Testis (tissue), 2 donors: ENCODE measurements at regions not wholly inside any gene's neighbourhood (a gene's known extent, or its start where the extent isn't known, plus 50 kb on each side); places are given as distances from the start of the nearest gene placed in this dataset.
"Not testable (repeated sequence)": the region's sequence is repeated elsewhere in the genome, so short reads cannot be mapped to it uniquely, and the experiment has no call there.

ENCODE experiments used
- DNase-seq: peaks from one replicate; pipeline ENCODE4 v3.0.0-alpha.2; 2019
- H3K27ac ChIP-seq, 2 donors: fragments of 200-600 bp; sonication (generic); one replicate each; pipeline ENCODE4 v1.5.1; 2019
- H3K27me3 ChIP-seq: fragments of 200-600 bp; sonication (generic); one replicate; pipeline ENCODE4 v1.5.1; 2019
- H3K36me3 ChIP-seq: fragments of 200-600 bp; sonication (generic); one replicate; pipeline ENCODE4 v1.5.1; 2017; ENCODE audit warnings: low read depth; ENCODE audit errors: missing control alignments
- H3K4me1 ChIP-seq: fragments of 200-600 bp; sonication (generic); one replicate; pipeline ENCODE4 v1.5.1; 2019
- H3K4me3 ChIP-seq, 2 donors: fragments of 200-600 bp; sonication (generic); one replicate each; pipeline ENCODE4 v1.5.1; 2017 to 2019
- H3K9me3 ChIP-seq: fragments of 200-600 bp; sonication (generic); one replicate; pipeline ENCODE4 v1.5.1; 2017
- CTCF ChIP-seq, 3 experiments: fragments of 450-650 bp in 2 of 3; fragments of 200-600 bp in 1 of 3; sonication (generic) in 1 of 3; IDR thresholded peaks; one replicate each; pipeline ENCODE4 v1.5.1; 2016 to 2019; ENCODE audit warnings: antibody characterized with exemption in 3 of 3, mild to moderate bottlenecking in 2 of 3, moderate library complexity in 1 of 3
- POLR2A ChIP-seq: fragments of 450-650 bp; IDR thresholded peaks from one replicate; pipeline ENCODE4 v1.6.1; 2017; ENCODE audit warnings: antibody characterized with exemption, mild to moderate bottlenecking, moderate library complexity
- WGBS, 2 donors: methylation state at CpG; one replicate each; pipeline ENCODE4 v1.1.5; 2018; 5-methylcytosine and 5-hydroxymethylcytosine counted together
- intact Hi-C: fragments of 100-400 bp; cut with DNase I; formaldehyde crosslinking; loops from one replicate; pipeline ENCODE4 v1.15.1; 2023; ENCODE audit warnings: low total_unique reads

GRCh38 chr5:53291047-53291446, 181.5 kb upstream of the MOCS2 start:
- H3K27ac ChIP-seq, result no peak overlapping the region
- peaks cover 3% of the 10 kb centered on the region for H3K4me1 ChIP-seq
- no peaks in the 10 kb centered on the region for H3K9me3 ChIP-seq
- H3K27me3 ChIP-seq, result no peaks in the 10 kb centered on the region
- WGBS, 2 donors, result 73 to 83% methylated on average over 4 of the region's 4 CpGs
- no peak overlapping the region for H3K4me3 ChIP-seq
- intact Hi-C loops, result no loop called here
- no peak for DNase-seq
- no peaks in the 10 kb centered on the region for H3K36me3 ChIP-seq
- TF ChIP-seq CTCF (IDR thresholded peaks at IDR 0.05) (no peak), POLR2A (no peak)

GRCh38 chr5:53291528-53291927, 182.0 kb upstream of the MOCS2 start:
- H3K4me3 ChIP-seq, result no peak overlapping the region
- intact Hi-C loops, result no loop called here
- H3K9me3 ChIP-seq, result no peaks in the 10 kb centered on the region
- peaks cover 3% of the 10 kb centered on the region for H3K4me1 ChIP-seq
- no peaks in the 10 kb centered on the region for H3K27me3 ChIP-seq
- TF ChIP-seq POLR2A (no peak), CTCF (IDR thresholded peaks at IDR 0.05) (no peak)
- H3K27ac ChIP-seq, result no peak overlapping the region
- no peaks in the 10 kb centered on the region for H3K36me3 ChIP-seq
- DNase-seq, result no peak

- Histone ChIP-seq H3K4me1 (no peaks in the 10 kb centered on the region), H3K27ac (no peak overlapping the region), H3K4me3 (no peak overlapping the region), H3K27me3 (no peaks in the 10 kb centered on the region), H3K9me3 (no peaks in the 10 kb centered on the region), H3K36me3 (no peaks in the 10 kb centered on the region)
- DNase-seq, result no peak
- TF ChIP-seq POLR2A, result no peak
- TF ChIP-seq CTCF (IDR thresholded peaks at IDR 0.05), result no peak
- intact Hi-C loops, result no loop called here
- 76 to 91% methylated on average over 5 of the region's 5 CpGs for WGBS, 2 donors
These were observed 181.6 kb upstream of the FST start for GRCh38 chr5:53298841-53299240.

- intact Hi-C loops, result no loop called here
- Histone ChIP-seq H3K36me3 (no peaks in the 10 kb centered on the region), H3K4me1 (no peaks in the 10 kb centered on the region), H3K9me3 (no peaks in the 10 kb centered on the region), H3K27ac (no peak overlapping the region), H3K4me3 (no peak overlapping the region), H3K27me3 (no peaks in the 10 kb centered on the region)
- TF ChIP-seq CTCF (IDR thresholded peaks at IDR 0.05) (no peak), POLR2A (no peak)
- 45 to 67% methylated on average over 1 of the region's 1 CpG for WGBS, 2 donors
- no peak for DNase-seq
These were observed 177.9 kb upstream of the FST start for GRCh38 chr5:53302529-53302928.

GRCh38 chr5:53303105-53303504, 177.3 kb upstream of the FST start:
- Histone ChIP-seq H3K4me3 (no peak overlapping the region), H3K36me3 (no peaks in the 10 kb centered on the region), H3K27me3 (no peaks in the 10 kb centered on the region), H3K4me1 (no peaks in the 10 kb centered on the region), H3K27ac (no peak overlapping the region), H3K9me3 (no peaks in the 10 kb centered on the region)
- intact Hi-C loops, result no loop called here
- TF ChIP-seq POLR2A (no peak), CTCF (IDR thresholded peaks at IDR 0.05) (no peak)
- no peak for DNase-seq
- 63 to 83% methylated on average over 1 of the region's 1 CpG for WGBS, 2 donors

- H3K4me1 ChIP-seq, H3K27ac ChIP-seq, H3K27me3 ChIP-seq, H3K36me3 ChIP-seq, H3K4me3 ChIP-seq, intact Hi-C loops, H3K9me3 ChIP-seq, DNase-seq: not testable (repeated sequence)
- WGBS, 2 donors, result 93 to 97% methylated on average over 1 of the region's 1 CpG
These were observed 175.1 kb upstream of the FST start for GRCh38 chr5:53305316-53305715.
